ENCODE measurements at regions not wholly inside any gene's neighbourhood (a gene's known extent, or its start where the extent isn't known, plus 50 kb on each side); places are given as distances from the start of the nearest gene placed in this dataset.

DNA sequence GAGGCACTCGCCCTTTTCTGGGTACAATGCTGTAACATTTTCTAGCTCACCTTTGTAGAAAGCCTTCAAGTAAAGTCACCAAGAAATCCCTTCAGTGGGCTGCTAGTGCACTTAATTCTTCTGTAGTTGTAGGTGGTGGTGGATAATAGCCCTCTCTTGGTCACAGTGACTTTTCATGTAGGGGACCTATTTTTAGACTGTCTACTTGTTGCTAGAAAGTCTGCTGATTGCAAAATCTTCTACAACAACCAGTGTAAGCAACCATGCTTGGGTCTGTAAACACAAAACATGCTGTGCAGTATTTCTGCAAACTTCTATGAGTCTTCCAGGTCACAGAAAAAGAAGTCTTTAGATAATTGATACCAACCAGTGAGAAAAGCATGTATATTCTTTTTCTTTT, 55.6 kb downstream of the PBDC1 start:
- POLR2A ChIA-PET = no interaction called here

DNA sequence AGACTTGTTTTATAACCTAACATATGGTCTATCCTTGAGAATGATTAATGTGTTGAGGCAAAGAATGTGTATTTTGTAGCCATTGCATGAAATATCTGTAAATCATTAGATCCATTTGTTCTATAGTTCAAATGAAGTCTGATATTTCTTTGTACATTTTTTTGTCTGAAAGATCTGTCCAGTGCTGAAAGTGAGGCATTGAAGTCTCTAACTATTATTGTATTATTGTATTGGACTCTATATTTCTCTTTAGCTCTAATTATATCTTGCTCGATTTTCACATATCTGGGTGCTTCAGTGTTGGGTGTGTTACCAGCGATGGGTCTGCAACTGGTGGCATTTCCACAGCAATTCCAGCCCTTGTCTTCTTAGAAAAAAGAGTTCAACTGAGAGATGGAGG, 76.0 kb downstream of the PBDC1 start:
- Histone ChIP-seq H3K27me3 (replicated peaks in 2 of 5; ENCODE audit: control insufficient read depth in 4 of 5, insufficient read depth in 5 of 5, low read length in 4 of 5) (peaks cover 0 to 5% (median 0%) of the 10 kb centered on the region in 5 experiments), H3K9me3 (ENCODE audit: control extremely low read depth in 1 of 5, control insufficient read depth in 4 of 5, insufficient read depth in 2 of 5, low read depth in 1 of 5, low read length in 4 of 5) (no peaks in the 10 kb centered on the region), H3K27ac (ENCODE audit: insufficient read depth in 1 of 2, low read depth in 1 of 2, low read length in 2 of 2, poor library complexity in 1 of 2, severe bottlenecking in 2 of 2) (no peak overlapping the region), H3K4me3 (ENCODE audit: control insufficient read depth in 1 of 7, extremely low read depth in 1 of 7, insufficient read depth in 4 of 7, low read depth in 2 of 7, low read length in 6 of 7) (no peak overlapping the region), H3K36me3 (ENCODE audit: control insufficient read depth in 4 of 4, insufficient read depth in 4 of 4, low read length in 3 of 4) (no peaks in the 10 kb centered on the region), H3K4me1 (ENCODE audit: control extremely low read depth in 1 of 4, control insufficient read depth in 4 of 4, insufficient read depth in 4 of 4, low read length in 3 of 4) (no peaks in the 10 kb centered on the region)
- CTCF ChIA-PET = no interaction called here
- POLR2A ChIA-PET = no interaction called here
- 75% methylated on average over 1 of the region's 2 CpGs for WGBS (ENCODE audit: insufficient coverage)
- DNase-seq = no peak

More for the DNA sequence above, 55.6 kb downstream of the PBDC1 start:
- no peaks in the 10 kb centered on the region for H3K36me3 ChIP-seq (ENCODE audit: control insufficient read depth in 4 of 4, insufficient read depth in 4 of 4, low read length in 3 of 4)
- peaks cover 0 to 3% (median 0%) of the 10 kb centered on the region in 5 experiments for H3K27me3 ChIP-seq (replicated peaks in 2 of 5; ENCODE audit: control insufficient read depth in 4 of 5, insufficient read depth in 5 of 5, low read length in 4 of 5)
- no peak overlapping the region for H3K4me3 ChIP-seq (ENCODE audit: control insufficient read depth in 1 of 7, extremely low read depth in 1 of 7, insufficient read depth in 4 of 7, low read depth in 2 of 7, low read length in 6 of 7)
- H3K4me1 ChIP-seq (ENCODE audit: control extremely low read depth in 1 of 4, control insufficient read depth in 4 of 4, insufficient read depth in 4 of 4, low read length in 3 of 4) = no peaks in the 10 kb centered on the region
- CTCF ChIA-PET = no interaction called here
- peaks cover 0 to 1% (median 0%) of the 10 kb centered on the region in 5 experiments for H3K9me3 ChIP-seq (ENCODE audit: control extremely low read depth in 1 of 5, control insufficient read depth in 4 of 5, insufficient read depth in 2 of 5, low read depth in 1 of 5, low read length in 4 of 5)
- WGBS (ENCODE audit: insufficient coverage) = no CpG with 5 or more reads among the region's 1 CpG
- no peak overlapping the region for H3K27ac ChIP-seq (ENCODE audit: insufficient read depth in 1 of 2, low read depth in 1 of 2, low read length in 2 of 2, poor library complexity in 1 of 2, severe bottlenecking in 2 of 2)
- no peak for DNase-seq

DNA sequence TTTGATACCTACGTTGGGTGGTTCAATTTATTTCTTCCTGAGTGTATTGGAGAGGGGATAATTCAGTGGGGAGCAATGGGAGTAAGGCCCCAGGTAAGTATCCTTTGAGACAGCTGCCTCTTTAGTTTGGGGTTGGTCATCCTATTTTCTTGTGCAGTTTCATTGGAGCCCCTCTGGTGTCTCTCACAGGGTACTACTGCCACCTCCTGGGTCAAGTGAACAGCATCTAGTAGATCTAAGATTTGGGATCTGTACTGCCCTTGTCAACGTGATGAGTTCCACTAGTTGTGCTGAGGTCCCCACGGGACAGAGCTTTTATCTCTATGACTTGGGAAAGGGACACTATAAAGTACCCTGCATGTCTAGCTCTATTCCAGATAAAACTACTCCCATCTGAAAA, 80.6 kb downstream of the PBDC1 start:
- Histone ChIP-seq H3K9me3 (ENCODE audit: control extremely low read depth in 1 of 5, control insufficient read depth in 4 of 5, insufficient read depth in 2 of 5, low read depth in 1 of 5, low read length in 4 of 5) (no peaks in the 10 kb centered on the region), H3K4me3 (ENCODE audit: control insufficient read depth in 1 of 7, extremely low read depth in 1 of 7, insufficient read depth in 4 of 7, low read depth in 2 of 7, low read length in 6 of 7) (no peak overlapping the region), H3K27ac (ENCODE audit: insufficient read depth in 1 of 2, low read depth in 1 of 2, low read length in 2 of 2, poor library complexity in 1 of 2, severe bottlenecking in 2 of 2) (no peak overlapping the region), H3K27me3 (replicated peaks in 2 of 5; ENCODE audit: control insufficient read depth in 4 of 5, insufficient read depth in 5 of 5, low read length in 4 of 5) (peaks cover 0 to 5% (median 0%) of the 10 kb centered on the region in 5 experiments), H3K4me1 (ENCODE audit: control extremely low read depth in 1 of 4, control insufficient read depth in 4 of 4, insufficient read depth in 4 of 4, low read length in 3 of 4) (no peaks in the 10 kb centered on the region), H3K36me3 (ENCODE audit: control insufficient read depth in 4 of 4, insufficient read depth in 4 of 4, low read length in 3 of 4) (no peaks in the 10 kb centered on the region)
- POLR2A ChIA-PET = no interaction called here
- WGBS (ENCODE audit: insufficient coverage) = 9% methylated on average over 3 of the region's 3 CpGs
- CTCF ChIA-PET = interaction anchor here (0.6 to 1.4 kb wide), 4 partner anchors 9 to 1215 kb away, joined by 3 to 4 read pairs (median 3); no protein-coding TSS in a partner anchor
- peak; percentile 41 to 71 (median 62) for DNase-seq

DNA sequence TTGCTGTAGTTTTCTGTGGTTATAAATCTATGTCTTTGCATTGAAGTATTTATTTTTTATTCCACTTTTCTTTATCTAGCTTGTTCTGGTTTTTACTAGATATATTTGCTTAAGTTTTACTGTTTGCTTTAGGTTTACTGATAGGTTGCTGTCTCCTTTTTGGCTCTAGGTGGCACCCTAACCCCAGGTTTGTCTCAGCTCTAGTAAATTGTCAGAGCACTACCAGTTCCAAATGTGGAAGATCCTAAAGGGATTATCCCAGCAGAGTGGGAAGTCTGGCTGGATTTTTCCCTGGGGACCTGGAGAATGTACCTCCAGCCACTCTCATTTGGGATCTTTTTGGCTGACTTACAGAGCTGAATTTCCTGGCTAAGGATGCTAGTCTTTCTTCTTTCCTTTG, 106.1 kb downstream of the PBDC1 start:
- POLR2A ChIA-PET = no interaction called here
- Histone ChIP-seq H3K27ac (ENCODE audit: insufficient read depth in 1 of 2, low read depth in 1 of 2, low read length in 2 of 2, poor library complexity in 1 of 2, severe bottlenecking in 2 of 2) (no peak overlapping the region), H3K27me3 (replicated peaks in 2 of 5; ENCODE audit: control insufficient read depth in 4 of 5, insufficient read depth in 5 of 5, low read length in 4 of 5) (no peaks in the 10 kb centered on the region), H3K36me3 (ENCODE audit: control insufficient read depth in 4 of 4, insufficient read depth in 4 of 4, low read length in 3 of 4) (no peaks in the 10 kb centered on the region), H3K9me3 (ENCODE audit: control extremely low read depth in 1 of 5, control insufficient read depth in 4 of 5, insufficient read depth in 2 of 5, low read depth in 1 of 5, low read length in 4 of 5) (no peaks in the 10 kb centered on the region), H3K4me1 (ENCODE audit: control extremely low read depth in 1 of 4, control insufficient read depth in 4 of 4, insufficient read depth in 4 of 4, low read length in 3 of 4) (no peaks in the 10 kb centered on the region), H3K4me3 (ENCODE audit: control insufficient read depth in 1 of 7, extremely low read depth in 1 of 7, insufficient read depth in 4 of 7, low read depth in 2 of 7, low read length in 6 of 7) (no peak overlapping the region)
- CTCF ChIA-PET = interaction anchor here (1.5 kb wide), 1 partner anchor 176 kb away, joined by 21 read pairs; no protein-coding TSS in a partner anchor
- peak; percentile 18 to 66 (median 55) for DNase-seq

All from common myeloid progenitor, CD34-positive (primary cell).